ENCODE measurements at regions not wholly inside any gene's neighbourhood (a gene's known extent, or its start where the extent isn't known, plus 50 kb on each side); places are given as distances from the start of the nearest gene placed in this dataset.

- TF ChIP-seq CTCF (IDR thresholded peaks at IDR 0.05), result no peak
- TF ChIP-seq POLR2A (IDR thresholded peaks at IDR 0.05), result no peak
Measured at GRCh38 chr11:96465512-96465911, 75.7 kb downstream of the JRKL start.
